OCI-LY1 (cell line): ENCODE measurements at regions not wholly inside any gene's neighbourhood (a gene's known extent, or its start where the extent isn't known, plus 50 kb on each side); places are given as distances from the start of the nearest gene placed in this dataset.
"Not testable (repeated sequence)": the region's sequence is repeated elsewhere in the genome, so short reads cannot be mapped to it uniquely, and the experiment has no call there.

Experiments used
- H2AFZ ChIP-seq: fragments of 200-600 bp; sonication (generic), shearing (Covaris generic); 2 replicates; pipeline ENCODE4 v1.6.0; 2014; ENCODE audit warnings: antibody characterized with exemption, mild to moderate bottlenecking, low read length
- H3F3A ChIP-seq: fragments of 200-600 bp; sonication (generic), shearing (Covaris generic); 2 replicates; pipeline ENCODE4 v1.6.0; 2014; ENCODE audit warnings: mild to moderate bottlenecking, antibody characterized with exemption, low read length, moderate library complexity; ENCODE audit not compliant: insufficient read depth
- H3K27ac ChIP-seq: fragments of 200-600 bp; sonication (generic); 2 replicates; pipeline ENCODE4 v1.5.1; 2014; ENCODE audit warnings: low read length, mixed run types, mild to moderate bottlenecking, low read depth; ENCODE audit not compliant: poor library complexity, severe bottlenecking
- H3K27me3 ChIP-seq: fragments of 200-600 bp; sonication (generic); 2 replicates; pipeline ENCODE4 v1.6.0; 2014; ENCODE audit warnings: antibody characterized with exemption, mild to moderate bottlenecking, low read length, moderate library complexity; ENCODE audit not compliant: insufficient read depth
- H3K36me3 ChIP-seq: fragments of 200-600 bp; sonication (generic); 2 replicates; pipeline ENCODE4 v1.6.1; 2014; ENCODE audit warnings: mild to moderate bottlenecking, antibody characterized with exemption, low read length, moderate library complexity, mixed read lengths; ENCODE audit not compliant: insufficient read depth
- H3K4me1 ChIP-seq: fragments of 200-600 bp; sonication (generic); 2 replicates; pipeline ENCODE4 v1.5.1; 2014; ENCODE audit warnings: mild to moderate bottlenecking, low read length, moderate library complexity; ENCODE audit not compliant: insufficient read depth, severe bottlenecking
- H3K4me2 ChIP-seq: fragments of 200-600 bp; sonication (generic), shearing (Covaris generic); 2 replicates; pipeline ENCODE4 v1.6.1; 2014; ENCODE audit warnings: low read length
- H3K4me3 ChIP-seq: fragments of 200-600 bp; sonication (generic); 2 replicates; pipeline ENCODE4 v1.5.1; 2014; ENCODE audit warnings: low read length, low read depth, mild to moderate bottlenecking, mixed read lengths; ENCODE audit not compliant: poor library complexity, severe bottlenecking
- H3K79me2 ChIP-seq: fragments of 200-600 bp; shearing (Covaris generic); 2 replicates; pipeline ENCODE4 v1.6.1; 2016; ENCODE audit warnings: mixed run types, low read length, mixed read lengths; ENCODE audit not compliant: insufficient read depth
- H3K9ac ChIP-seq: fragments of 200-600 bp; sonication (generic), shearing (Covaris generic); 2 replicates; pipeline ENCODE4 v1.6.1; 2014; ENCODE audit warnings: mild to moderate bottlenecking, low read length, mixed read lengths
- H3K9me2 ChIP-seq: fragments of 200-600 bp; sonication (generic), shearing (Covaris generic); 2 replicates; pipeline ENCODE4 v1.6.1; 2014; ENCODE audit warnings: low read depth, mild to moderate bottlenecking, low read length, mixed read lengths
- H3K9me3 ChIP-seq: fragments of 200-600 bp; shearing (Covaris generic); 2 replicates; pipeline ENCODE4 v1.6.1; 2014; ENCODE audit warnings: low read length, mixed read lengths
- H4K20me1 ChIP-seq: fragments of 200-600 bp; sonication (generic), shearing (Covaris generic); 2 replicates; pipeline ENCODE4 v1.6.0; 2016; ENCODE audit warnings: mild to moderate bottlenecking, low read length; ENCODE audit not compliant: insufficient read depth
- EZH2 ChIP-seq: fragments of 200-600 bp; sonication (generic), shearing (Covaris generic); IDR thresholded peaks from 2 replicates; pipeline ENCODE4 v1.8.0; 2017; ENCODE audit warnings: borderline replicate concordance, mixed run types, mild to moderate bottlenecking, antibody characterized with exemption, low read length, moderate library complexity, mixed read lengths
- TF ChIP-seq, protein P1 (sequence below): fragments of 200-600 bp; sonication (generic), shearing (Covaris generic); IDR thresholded peaks from 2 replicates; pipeline ENCODE4 v1.5.1; 2017; ENCODE audit warnings: mild to moderate bottlenecking, antibody characterized with exemption, low read length, moderate library complexity, mixed read lengths

- Histone ChIP-seq H3K79me2 (no peaks in the 10 kb centered on the region), H3K27me3 (no peaks in the 10 kb centered on the region), H3K36me3 (no peaks in the 10 kb centered on the region), H3K9ac (no peak overlapping the region), H3K4me3 (no peak overlapping the region), H2AFZ (no peak overlapping the region), H3K9me3 (no peaks in the 10 kb centered on the region), H3K9me2 (no peaks in the 10 kb centered on the region), H3K4me2 (no peak overlapping the region), H3K27ac (no peak overlapping the region), H4K20me1 (no peaks in the 10 kb centered on the region), H3K4me1 (no peaks in the 10 kb centered on the region), H3F3A (no peaks in the 10 kb centered on the region)
- TF ChIP-seq, protein P1, sequence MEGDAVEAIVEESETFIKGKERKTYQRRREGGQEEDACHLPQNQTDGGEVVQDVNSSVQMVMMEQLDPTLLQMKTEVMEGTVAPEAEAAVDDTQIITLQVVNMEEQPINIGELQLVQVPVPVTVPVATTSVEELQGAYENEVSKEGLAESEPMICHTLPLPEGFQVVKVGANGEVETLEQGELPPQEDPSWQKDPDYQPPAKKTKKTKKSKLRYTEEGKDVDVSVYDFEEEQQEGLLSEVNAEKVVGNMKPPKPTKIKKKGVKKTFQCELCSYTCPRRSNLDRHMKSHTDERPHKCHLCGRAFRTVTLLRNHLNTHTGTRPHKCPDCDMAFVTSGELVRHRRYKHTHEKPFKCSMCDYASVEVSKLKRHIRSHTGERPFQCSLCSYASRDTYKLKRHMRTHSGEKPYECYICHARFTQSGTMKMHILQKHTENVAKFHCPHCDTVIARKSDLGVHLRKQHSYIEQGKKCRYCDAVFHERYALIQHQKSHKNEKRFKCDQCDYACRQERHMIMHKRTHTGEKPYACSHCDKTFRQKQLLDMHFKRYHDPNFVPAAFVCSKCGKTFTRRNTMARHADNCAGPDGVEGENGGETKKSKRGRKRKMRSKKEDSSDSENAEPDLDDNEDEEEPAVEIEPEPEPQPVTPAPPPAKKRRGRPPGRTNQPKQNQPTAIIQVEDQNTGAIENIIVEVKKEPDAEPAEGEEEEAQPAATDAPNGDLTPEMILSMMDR: no peak
- no peak for TF ChIP-seq EZH2
Observed at GRCh38 chr1:96465441-96465840, 256.1 kb upstream of the PTBP2 start.

- no peaks in the 10 kb centered on the region for H3K4me1 ChIP-seq
- H3F3A ChIP-seq: no peaks in the 10 kb centered on the region
- H3K4me2 ChIP-seq: no peak overlapping the region
- no peak overlapping the region for H3K27ac ChIP-seq
- no peaks in the 10 kb centered on the region for H3K27me3 ChIP-seq
- H2AFZ ChIP-seq: no peak overlapping the region
- H3K36me3 ChIP-seq: no peaks in the 10 kb centered on the region
- no peak overlapping the region for H3K9ac ChIP-seq
- H3K9me2 ChIP-seq: no peaks in the 10 kb centered on the region
- H3K4me3 ChIP-seq: no peak overlapping the region
- H4K20me1 ChIP-seq: no peaks in the 10 kb centered on the region
- H3K9me3 ChIP-seq: no peaks in the 10 kb centered on the region
- H3K79me2 ChIP-seq: no peaks in the 10 kb centered on the region
- TF ChIP-seq, protein P1: no peak
- TF ChIP-seq EZH2: no peak
Observed at GRCh38 chr1:96466842-96467241, 254.7 kb upstream of the PTBP2 start.

GRCh38 chr1:96469726-96470125, 251.9 kb upstream of the PTBP2 start:
- H3K4me3 ChIP-seq, H3K27ac ChIP-seq, H3K9ac ChIP-seq, H3K4me1 ChIP-seq, H3F3A ChIP-seq, H3K9me2 ChIP-seq, H3K79me2 ChIP-seq, H3K9me3 ChIP-seq, H3K36me3 ChIP-seq, H4K20me1 ChIP-seq, H3K4me2 ChIP-seq, H3K27me3 ChIP-seq, H2AFZ ChIP-seq: not testable (repeated sequence)

DNA sequence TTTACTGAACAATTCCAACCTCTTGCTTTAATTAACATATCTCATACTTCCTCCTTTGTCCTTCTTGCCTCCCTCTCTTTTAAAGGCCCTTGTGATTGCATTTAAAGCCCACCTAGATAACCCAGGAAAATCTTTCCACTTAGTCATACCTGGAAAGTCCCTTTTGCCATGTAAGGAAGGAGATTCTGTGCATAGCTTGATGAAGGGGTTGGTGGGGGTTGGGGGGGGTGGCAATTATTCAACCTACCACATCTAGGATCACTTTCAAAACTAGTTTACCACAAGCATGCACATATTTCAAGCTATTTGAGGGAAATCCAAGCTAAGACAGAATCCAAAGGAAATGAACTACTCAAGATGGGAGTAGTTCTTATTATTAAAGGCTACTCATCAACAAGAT, 249.1 kb upstream of the PTBP2 start:
- Histone ChIP-seq H3K9ac (no peak overlapping the region), H3K27ac (no peak overlapping the region), H2AFZ (no peak overlapping the region), H3K9me2 (no peaks in the 10 kb centered on the region), H4K20me1 (no peaks in the 10 kb centered on the region), H3K27me3 (no peaks in the 10 kb centered on the region), H3K4me3 (no peak overlapping the region), H3K79me2 (no peaks in the 10 kb centered on the region), H3K4me1 (no peaks in the 10 kb centered on the region), H3K4me2 (no peak overlapping the region), H3K36me3 (no peaks in the 10 kb centered on the region), H3K9me3 (no peaks in the 10 kb centered on the region), H3F3A (no peaks in the 10 kb centered on the region)
- no peak for TF ChIP-seq EZH2
- TF ChIP-seq, protein P1: no peak
